Natural killer cell (primary cell): ENCODE measurements at regions not wholly inside any gene's neighbourhood (a gene's known extent, or its start where the extent isn't known, plus 50 kb on each side); places are given as distances from the start of the nearest gene placed in this dataset.

Source experiments
- ATAC-seq, 3 donors: fragments of 150-1000 bp in 2 of 3; fragments of 200-7000 bp in 1 of 3; cut with Tn5 transposase; 1 replicate in 1 of 3; 2 replicates in 2 of 3; pipeline ENCODE4 v1.10.0; 2021; ENCODE audit warnings: mild to moderate bottlenecking in 2 of 3, moderate library complexity in 2 of 3
- DNase-seq, 2 donors: peaks; one replicate each; pipeline versions ENCODE4 v3.0.0 to v3.0.0-alpha.2; 2013 to 2021; ENCODE audit warnings: mixed read lengths in 1 of 2
- H3K27ac ChIP-seq: one replicate; pipeline ENCODE4 v1.5.1; 2013; ENCODE audit warnings: mild to moderate bottlenecking, low read length
- H3K27me3 ChIP-seq: one replicate; pipeline ENCODE4 v1.6.1; 2013; ENCODE audit warnings: low read length; ENCODE audit not compliant: control insufficient read depth, insufficient read depth
- H3K36me3 ChIP-seq: one replicate; pipeline ENCODE4 v1.6.1; 2013; ENCODE audit warnings: low read length; ENCODE audit not compliant: control insufficient read depth, insufficient read depth
- H3K4me1 ChIP-seq: one replicate; pipeline ENCODE4 v1.6.1; 2013; ENCODE audit warnings: low read length; ENCODE audit not compliant: control insufficient read depth, insufficient read depth
- H3K4me3 ChIP-seq: one replicate; pipeline ENCODE4 v1.5.1; 2013; ENCODE audit warnings: low read length
- H3K9me3 ChIP-seq: one replicate; pipeline ENCODE4 v1.6.1; 2013; ENCODE audit warnings: low read length; ENCODE audit not compliant: control insufficient read depth, insufficient read depth
- H3K27ac Mint-ChIP-seq, 2 donors: one replicate each; pipeline ENCODE4 v1.8.0; 2022; ENCODE audit warnings: mild to moderate bottlenecking in 2 of 2, mixed read lengths in 2 of 2, moderate library complexity in 1 of 2
- H3K27me3 Mint-ChIP-seq, 2 donors: one replicate each; pipeline ENCODE4 v1.8.0; 2022; ENCODE audit warnings: low read depth in 2 of 2, mixed read lengths in 2 of 2
- H3K36me3 Mint-ChIP-seq: one replicate; pipeline ENCODE4 v1.8.0; 2022; ENCODE audit warnings: mixed read lengths
- H3K4me1 Mint-ChIP-seq, 2 donors: one replicate each; pipeline ENCODE4 v1.8.0; 2022; ENCODE audit warnings: mixed read lengths in 2 of 2
- H3K4me3 Mint-ChIP-seq: one replicate; pipeline ENCODE4 v1.8.0; 2022; ENCODE audit warnings: mild to moderate bottlenecking, moderate library complexity, mixed read lengths
- H3K9me3 Mint-ChIP-seq, 2 donors: one replicate each; pipeline ENCODE4 v1.8.0; 2022; ENCODE audit warnings: mixed read lengths in 2 of 2
- WGBS: methylation state at CpG from one replicate; pipeline ENCODE4 v1.1.7; 2013; ENCODE audit warnings: missing lambda C conversion rate; ENCODE audit not compliant: insufficient coverage; 5-methylcytosine and 5-hydroxymethylcytosine counted together
- intact Hi-C: fragments of 100-400 bp; cut with micrococcal nuclease; formaldehyde crosslinking; loops from one replicate; pipeline ENCODE4 v1.14.2; 2022
- TF ChIP-seq, protein P1 (sequence below): fragments of 200-600 bp; IDR thresholded peaks from one replicate; pipeline ENCODE4 v1.8.0; 2022; ENCODE audit warnings: antibody characterized with exemption

- no peaks in the 10 kb centered on the region for H3K4me1 ChIP-seq
- Mint-ChIP-seq H3K27me3 (no peaks in the 10 kb centered on the region), H3K4me1 (no peaks in the 10 kb centered on the region), H3K4me3 (no peak overlapping the region), H3K9me3 (peaks cover 7 to 8% of the 10 kb centered on the region in 2 donors), H3K36me3 (peaks cover 4% of the 10 kb centered on the region), H3K27ac (no peak overlapping the region)
- WGBS, result 75% methylated on average over 2 of the region's 2 CpGs
- intact Hi-C loops, result no loop called here
- H3K9me3 ChIP-seq, result no peaks in the 10 kb centered on the region
- H3K36me3 ChIP-seq, result no peaks in the 10 kb centered on the region
- H3K27me3 ChIP-seq, result no peaks in the 10 kb centered on the region
- no peak overlapping the region for H3K27ac ChIP-seq
- DNase-seq (no peak), ATAC-seq (no peak)
- H3K4me3 ChIP-seq, result no peak overlapping the region
- TF ChIP-seq, protein P1, sequence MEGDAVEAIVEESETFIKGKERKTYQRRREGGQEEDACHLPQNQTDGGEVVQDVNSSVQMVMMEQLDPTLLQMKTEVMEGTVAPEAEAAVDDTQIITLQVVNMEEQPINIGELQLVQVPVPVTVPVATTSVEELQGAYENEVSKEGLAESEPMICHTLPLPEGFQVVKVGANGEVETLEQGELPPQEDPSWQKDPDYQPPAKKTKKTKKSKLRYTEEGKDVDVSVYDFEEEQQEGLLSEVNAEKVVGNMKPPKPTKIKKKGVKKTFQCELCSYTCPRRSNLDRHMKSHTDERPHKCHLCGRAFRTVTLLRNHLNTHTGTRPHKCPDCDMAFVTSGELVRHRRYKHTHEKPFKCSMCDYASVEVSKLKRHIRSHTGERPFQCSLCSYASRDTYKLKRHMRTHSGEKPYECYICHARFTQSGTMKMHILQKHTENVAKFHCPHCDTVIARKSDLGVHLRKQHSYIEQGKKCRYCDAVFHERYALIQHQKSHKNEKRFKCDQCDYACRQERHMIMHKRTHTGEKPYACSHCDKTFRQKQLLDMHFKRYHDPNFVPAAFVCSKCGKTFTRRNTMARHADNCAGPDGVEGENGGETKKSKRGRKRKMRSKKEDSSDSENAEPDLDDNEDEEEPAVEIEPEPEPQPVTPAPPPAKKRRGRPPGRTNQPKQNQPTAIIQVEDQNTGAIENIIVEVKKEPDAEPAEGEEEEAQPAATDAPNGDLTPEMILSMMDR, result no peak
Measured at GRCh38 chr11:80083531-80083951, 642.7 kb upstream of the TENM4 start.

DNA sequence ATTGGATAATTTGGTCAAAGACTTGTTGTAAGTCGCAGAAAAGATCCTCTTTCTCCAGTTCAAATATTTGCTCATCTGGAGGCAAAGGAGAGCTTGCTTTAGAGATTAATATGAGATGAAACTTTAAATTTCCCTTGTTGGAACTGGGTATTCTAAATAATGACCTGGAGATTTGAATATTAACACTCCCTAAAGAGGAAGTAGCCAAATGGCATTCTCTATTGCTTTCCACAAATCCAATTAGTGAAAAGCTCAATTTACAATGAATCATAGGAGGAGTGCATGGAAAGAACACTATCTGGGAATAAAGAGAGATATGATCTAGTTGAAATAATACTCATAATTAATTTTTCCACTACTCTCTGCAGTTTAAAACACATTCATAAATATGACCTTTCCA is 641.6 kb upstream of the TENM4 start:
- TF ChIP-seq, protein P1, result no peak
- H3K36me3 Mint-ChIP-seq, result no peaks in the 10 kb centered on the region

DNA sequence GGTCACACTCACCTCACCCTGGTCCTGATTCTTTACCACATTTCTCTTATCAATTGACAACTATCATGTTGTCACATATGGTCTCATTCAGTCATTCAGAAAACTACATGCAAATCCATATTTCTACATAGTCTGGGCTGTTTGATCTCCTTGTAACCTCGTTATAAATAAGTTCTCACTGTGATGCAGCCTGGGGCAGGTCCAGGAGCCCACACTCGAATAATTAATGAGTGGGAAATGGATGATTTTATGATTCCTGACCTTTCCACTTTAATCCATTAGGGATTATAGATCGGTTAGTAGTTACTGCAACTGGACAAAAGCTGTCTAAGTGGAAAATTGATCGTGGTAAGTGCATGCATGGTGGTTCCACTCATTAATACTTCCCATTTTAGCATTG is 636.3 kb upstream of the TENM4 start:
- 77% methylated on average over 4 of the region's 4 CpGs for WGBS

More for the DNA sequence above, 641.6 kb upstream of the TENM4 start:
- no peaks in the 10 kb centered on the region for H3K27me3 Mint-ChIP-seq
- H3K4me1 Mint-ChIP-seq, result no peaks in the 10 kb centered on the region
- intact Hi-C loops, result no loop called here
- Histone ChIP-seq H3K9me3 (no peaks in the 10 kb centered on the region), H3K4me3 (no peak overlapping the region), H3K27me3 (no peaks in the 10 kb centered on the region), H3K27ac (no peak overlapping the region), H3K4me1 (no peaks in the 10 kb centered on the region), H3K36me3 (no peaks in the 10 kb centered on the region)
- ATAC-seq, result no peak
- DNase-seq, result no peak
- H3K9me3 Mint-ChIP-seq, result peaks cover 6 to 8% of the 10 kb centered on the region in 2 donors
- H3K4me3 Mint-ChIP-seq, result no peak overlapping the region
- H3K27ac Mint-ChIP-seq, result no peak overlapping the region
- WGBS, result no CpG with 5 or more reads among the region's 1 CpG

GRCh38 chr11:80074837-80075236 is 634.0 kb upstream of the TENM4 start:
- H3K27ac Mint-ChIP-seq, result no peak overlapping the region
- no peaks in the 10 kb centered on the region for H3K27me3 Mint-ChIP-seq
- Histone ChIP-seq H3K27me3 (no peaks in the 10 kb centered on the region), H3K4me3 (no peak overlapping the region), H3K9me3 (no peaks in the 10 kb centered on the region), H3K36me3 (no peaks in the 10 kb centered on the region), H3K4me1 (no peaks in the 10 kb centered on the region), H3K27ac (no peak overlapping the region)
- DNase-seq (no peak), ATAC-seq (no peak)
- 78% methylated on average over 4 of the region's 4 CpGs for WGBS
- H3K4me1 Mint-ChIP-seq, result no peaks in the 10 kb centered on the region
- no peaks in the 10 kb centered on the region for H3K36me3 Mint-ChIP-seq
- TF ChIP-seq, protein P1, result no peak
- intact Hi-C loops, result no loop called here
- peaks cover 3 to 13% of the 10 kb centered on the region in 2 donors for H3K9me3 Mint-ChIP-seq
- no peak overlapping the region for H3K4me3 Mint-ChIP-seq

More for the DNA sequence above, 636.3 kb upstream of the TENM4 start:
- TF ChIP-seq, protein P1, result no peak
- H3K9me3 Mint-ChIP-seq, result peaks cover 3 to 14% of the 10 kb centered on the region in 2 donors
- no peak overlapping the region for H3K4me3 ChIP-seq
- DNase-seq (no peak), ATAC-seq (no peak)
- H3K36me3 Mint-ChIP-seq, result no peaks in the 10 kb centered on the region
- H3K27me3 Mint-ChIP-seq, result no peaks in the 10 kb centered on the region
- H3K36me3 ChIP-seq, result no peaks in the 10 kb centered on the region
- no peaks in the 10 kb centered on the region for H3K4me1 ChIP-seq
- intact Hi-C loops, result no loop called here
- no peaks in the 10 kb centered on the region for H3K4me1 Mint-ChIP-seq
- no peak overlapping the region for H3K4me3 Mint-ChIP-seq
- H3K9me3 ChIP-seq, result no peaks in the 10 kb centered on the region
- no peaks in the 10 kb centered on the region for H3K27me3 ChIP-seq
- no peak overlapping the region for H3K27ac Mint-ChIP-seq
- no peak overlapping the region for H3K27ac ChIP-seq
